ENCODE measurements at regions not wholly inside any gene's neighbourhood (a gene's known extent, or its start where the extent isn't known, plus 50 kb on each side); places are given as distances from the start of the nearest gene placed in this dataset.

- no peaks in the 10 kb centered on the region for H3K36me3 ChIP-seq
- no peak overlapping the region for H3K27ac ChIP-seq
- no peaks in the 10 kb centered on the region for H3K9me3 ChIP-seq
- no peaks in the 10 kb centered on the region for H3K4me1 ChIP-seq
- no peak overlapping the region for H3K4me3 ChIP-seq
- intact Hi-C loops (cut with DNase I) = no loop called here
- DNase-seq (ENCODE audit: extremely low spot score in 2 of 2) = no peak
- TF ChIP-seq CTCF (IDR thresholded peaks at IDR 0.05) (no peak), POLR2A (IDR thresholded peaks at IDR 0.05) (no peak), POLR2AphosphoS5 (IDR thresholded peaks at IDR 0.05; ENCODE audit: insufficient read depth in 1 of 2, low read depth in 1 of 2) (no peak)
- H3K27me3 ChIP-seq = no peaks in the 10 kb centered on the region
These were observed 358.6 kb upstream of the CDH9 start for GRCh38 chr5:27396998-27397397.

GRCh38 chr5:27392716-27393115, 354.3 kb upstream of the CDH9 start:
- Histone ChIP-seq H3K4me3 (no peak overlapping the region), H3K4me1 (no peaks in the 10 kb centered on the region), H3K9me3 (no peaks in the 10 kb centered on the region), H3K27ac (no peak overlapping the region), H3K36me3 (no peaks in the 10 kb centered on the region), H3K27me3 (no peaks in the 10 kb centered on the region)
- TF ChIP-seq POLR2A (IDR thresholded peaks at IDR 0.05) (no peak), POLR2AphosphoS5 (IDR thresholded peaks at IDR 0.05; ENCODE audit: insufficient read depth in 1 of 2, low read depth in 1 of 2) (no peak), CTCF (IDR thresholded peaks at IDR 0.05) (no peak)
- no peak for DNase-seq (ENCODE audit: extremely low spot score in 2 of 2)
- intact Hi-C loops (cut with DNase I) = no loop called here

GRCh38 chr5:27389696-27390095, 351.3 kb upstream of the CDH9 start:
- no peak overlapping the region for H3K27ac ChIP-seq
- TF ChIP-seq CTCF (IDR thresholded peaks at IDR 0.05) (no peak), POLR2A (IDR thresholded peaks at IDR 0.05) (no peak), POLR2AphosphoS5 (IDR thresholded peaks at IDR 0.05; ENCODE audit: insufficient read depth in 1 of 2, low read depth in 1 of 2) (no peak)
- no peak overlapping the region for H3K4me3 ChIP-seq
- H3K36me3 ChIP-seq = no peaks in the 10 kb centered on the region
- intact Hi-C loops (cut with DNase I) = no loop called here
- H3K4me1 ChIP-seq = no peaks in the 10 kb centered on the region
- H3K9me3 ChIP-seq = no peaks in the 10 kb centered on the region
- DNase-seq (ENCODE audit: extremely low spot score in 2 of 2) = no peak
- no peaks in the 10 kb centered on the region for H3K27me3 ChIP-seq

- no peaks in the 10 kb centered on the region for H3K27me3 ChIP-seq
- no peak overlapping the region for H3K27ac ChIP-seq
- intact Hi-C loops (cut with DNase I) = no loop called here
- no peaks in the 10 kb centered on the region for H3K4me1 ChIP-seq
- H3K9me3 ChIP-seq = no peaks in the 10 kb centered on the region
- DNase-seq (ENCODE audit: extremely low spot score in 2 of 2) = no peak
- TF ChIP-seq CTCF (IDR thresholded peaks at IDR 0.05) = no peak
- no peak for TF ChIP-seq POLR2AphosphoS5 (IDR thresholded peaks at IDR 0.05; ENCODE audit: insufficient read depth in 1 of 2, low read depth in 1 of 2)
- TF ChIP-seq POLR2A (IDR thresholded peaks at IDR 0.05) = no peak
- H3K4me3 ChIP-seq = no peak overlapping the region
- H3K36me3 ChIP-seq = no peaks in the 10 kb centered on the region
These were observed 350.4 kb upstream of the CDH9 start for GRCh38 chr5:27388755-27389154.

GRCh38 chr5:27387535-27388073, 349.2 kb upstream of the CDH9 start:
- no peak for DNase-seq (ENCODE audit: extremely low spot score in 2 of 2)
- TF ChIP-seq CTCF (IDR thresholded peaks at IDR 0.05) (no peak), POLR2A (IDR thresholded peaks at IDR 0.05) (no peak), POLR2AphosphoS5 (IDR thresholded peaks at IDR 0.05; ENCODE audit: insufficient read depth in 1 of 2, low read depth in 1 of 2) (no peak)

More at GRCh38 chr5:27387535-27388073, 349.2 kb upstream of the CDH9 start:
- Histone ChIP-seq H3K4me3 (no peak overlapping the region), H3K4me1 (no peaks in the 10 kb centered on the region), H3K36me3 (no peaks in the 10 kb centered on the region), H3K27me3 (no peaks in the 10 kb centered on the region), H3K9me3 (no peaks in the 10 kb centered on the region), H3K27ac (no peak overlapping the region)
- intact Hi-C loops (cut with DNase I) = no loop called here
